CD4-positive, alpha-beta memory T cell (primary cell): ENCODE measurements at regions not wholly inside any gene's neighbourhood (a gene's known extent, or its start where the extent isn't known, plus 50 kb on each side); places are given as distances from the start of the nearest gene placed in this dataset.

Experiments
- CTCF ChIA-PET: fragments of 350-600 bp; sonication (Branson Sonifier 250); formaldehyde crosslinking; loops from one replicate; lab custom pipeline; 2021; ENCODE audit warnings: inconsistent platforms; ENCODE audit not compliant: partially characterized antibody; lab: Charles Lee
- POLR2A ChIA-PET: fragments of 350-600 bp; sonication (Branson Sonifier 250); formaldehyde crosslinking; loops from one replicate; lab custom pipeline; 2021; ENCODE audit not compliant: partially characterized antibody; lab: Charles Lee
- DNase-seq, 5 donors: peaks; one replicate each; pipeline versions ENCODE4 v3.0.0 to v3.0.0-alpha.2; 2020 to 2022; ENCODE audit warnings: mixed read lengths in 1 of 5
- H3K27ac ChIP-seq: one replicate; pipeline ENCODE4 v1.7.0; 2013; ENCODE audit warnings: low read depth, low read length
- H3K27me3 ChIP-seq: 2 replicates; pipeline ENCODE4 v1.7.0; 2013; ENCODE audit warnings: mild to moderate bottlenecking, low read length, moderate library complexity; ENCODE audit not compliant: insufficient read depth
- H3K36me3 ChIP-seq: 2 replicates; pipeline ENCODE4 v1.7.0; 2013; ENCODE audit warnings: mild to moderate bottlenecking, low read length, moderate library complexity; ENCODE audit not compliant: insufficient read depth
- H3K4me1 ChIP-seq: 2 replicates; pipeline ENCODE4 v1.7.0; 2013; ENCODE audit warnings: mild to moderate bottlenecking, low read length, moderate library complexity; ENCODE audit not compliant: insufficient read depth
- H3K4me3 ChIP-seq, 2 donors: one replicate each; pipeline ENCODE4 v1.7.0; 2013; ENCODE audit warnings: low read length in 2 of 2, mild to moderate bottlenecking in 1 of 2
- H3K9me3 ChIP-seq, 2 donors: one replicate each; pipeline ENCODE4 v1.7.0; 2013; ENCODE audit warnings: low read length in 2 of 2, control low read depth in 1 of 2; ENCODE audit not compliant: control insufficient read depth in 1 of 2
- H3K27ac Mint-ChIP-seq, 7 donors: one replicate each; pipeline ENCODE4 v1.8.0; 2020 to 2021; ENCODE audit warnings: mixed read lengths in 7 of 7, mild to moderate bottlenecking in 6 of 7, inconsistent platforms in 3 of 7, moderate library complexity in 3 of 7
- H3K27me3 Mint-ChIP-seq, 2 donors: one replicate each; pipeline ENCODE4 v1.8.0; 2020 to 2021; ENCODE audit warnings: mixed read lengths in 2 of 2
- H3K36me3 Mint-ChIP-seq, 2 donors: one replicate each; pipeline ENCODE4 v1.8.0; 2020 to 2021; ENCODE audit warnings: mixed read lengths in 2 of 2, inconsistent platforms in 1 of 2, mild to moderate bottlenecking in 1 of 2
- H3K4me1 Mint-ChIP-seq, 4 donors: one replicate each; pipeline ENCODE4 v1.8.0; 2020 to 2021; ENCODE audit warnings: mixed read lengths in 4 of 4, mild to moderate bottlenecking in 1 of 4
- H3K4me3 Mint-ChIP-seq, 8 donors: one replicate each; pipeline ENCODE4 v1.8.0; 2020 to 2021; ENCODE audit warnings: mixed read lengths in 8 of 8, mild to moderate bottlenecking in 7 of 8, moderate library complexity in 6 of 8, inconsistent platforms in 3 of 8
- H3K9me3 Mint-ChIP-seq, 8 donors: one replicate each; pipeline ENCODE4 v1.8.0; 2020 to 2021; ENCODE audit warnings: mixed read lengths in 8 of 8, mild to moderate bottlenecking in 5 of 8, inconsistent platforms in 3 of 8, moderate library complexity in 1 of 8
- intact Hi-C: fragments of 100-400 bp; cut with micrococcal nuclease; formaldehyde crosslinking; loops from one replicate; pipeline ENCODE4 v1.15.1; 2023

GRCh38 chr14:80146941-80147340 lies 64.4 kb downstream of the DIO2 start:
- H3K4me1 ChIP-seq: no peaks in the 10 kb centered on the region
- Mint-ChIP-seq H3K27me3 (no peaks in the 10 kb centered on the region), H3K36me3 (no peaks in the 10 kb centered on the region), H3K4me3 (no peak overlapping the region), H3K9me3 (peaks cover 0 to 4% (median under 1%) of the 10 kb centered on the region in 8 donors), H3K4me1 (no peaks in the 10 kb centered on the region), H3K27ac (no peak overlapping the region)
- intact Hi-C loops: no loop called here
- H3K27me3 ChIP-seq: no peaks in the 10 kb centered on the region
- H3K4me3 ChIP-seq: no peak overlapping the region
- H3K27ac ChIP-seq: no peak overlapping the region
- ChIA-PET POLR2A (no interaction called here), CTCF (no interaction called here)
- DNase-seq: no peak
- H3K9me3 ChIP-seq: no peaks in the 10 kb centered on the region
- no peaks in the 10 kb centered on the region for H3K36me3 ChIP-seq

- H3K4me1 ChIP-seq: no peaks in the 10 kb centered on the region
- H3K9me3 ChIP-seq: peaks cover 0 to 9% of the 10 kb centered on the region in 2 donors
- Mint-ChIP-seq H3K4me1 (no peaks in the 10 kb centered on the region), H3K36me3 (no peaks in the 10 kb centered on the region), H3K27me3 (no peaks in the 10 kb centered on the region), H3K9me3 (peaks cover 3 to 39% (median 22%) of the 10 kb centered on the region in 8 donors), H3K27ac (no peak overlapping the region), H3K4me3 (no peak overlapping the region)
- DNase-seq: peak in 3 of 5 donors; percentile 1 to 7 (median 2)
- intact Hi-C loops: no loop called here
- CTCF ChIA-PET: no interaction called here
- H3K27ac ChIP-seq: no peak overlapping the region
- no peaks in the 10 kb centered on the region for H3K36me3 ChIP-seq
- H3K4me3 ChIP-seq: no peak overlapping the region
- POLR2A ChIA-PET: no interaction called here
- no peaks in the 10 kb centered on the region for H3K27me3 ChIP-seq
These were observed 74.9 kb downstream of the DIO2 start for GRCh38 chr14:80136358-80136757.

- Mint-ChIP-seq H3K4me3 (no peak overlapping the region), H3K9me3 (peaks cover 3 to 36% (median 22%) of the 10 kb centered on the region in 8 donors), H3K36me3 (no peaks in the 10 kb centered on the region), H3K27ac (no peak overlapping the region), H3K27me3 (no peaks in the 10 kb centered on the region), H3K4me1 (no peaks in the 10 kb centered on the region)
- Histone ChIP-seq H3K4me3 (no peak overlapping the region), H3K9me3 (peaks cover 0 to 9% of the 10 kb centered on the region in 2 donors), H3K27ac (no peak overlapping the region), H3K27me3 (no peaks in the 10 kb centered on the region), H3K36me3 (no peaks in the 10 kb centered on the region), H3K4me1 (no peaks in the 10 kb centered on the region)
- POLR2A ChIA-PET: no interaction called here
- CTCF ChIA-PET: no interaction called here
- no peak for DNase-seq
- intact Hi-C loops: no loop called here
These were observed 75.8 kb downstream of the DIO2 start for GRCh38 chr14:80135305-80136088.

GRCh38 chr14:80134321-80134720 lies 77.0 kb downstream of the DIO2 start:
- no peak overlapping the region for H3K27ac ChIP-seq
- no peaks in the 10 kb centered on the region for H3K36me3 ChIP-seq
- H3K27me3 ChIP-seq: no peaks in the 10 kb centered on the region
- Mint-ChIP-seq H3K4me1 (no peaks in the 10 kb centered on the region), H3K27me3 (no peaks in the 10 kb centered on the region), H3K36me3 (no peaks in the 10 kb centered on the region), H3K9me3 (peaks cover 3 to 33% (median 22%) of the 10 kb centered on the region in 8 donors), H3K27ac (no peak overlapping the region), H3K4me3 (no peak overlapping the region)
- ChIA-PET POLR2A (no interaction called here), CTCF (no interaction called here)
- intact Hi-C loops: no loop called here
- H3K4me3 ChIP-seq: no peak overlapping the region
- peaks cover 0 to 9% of the 10 kb centered on the region in 2 donors for H3K9me3 ChIP-seq
- DNase-seq: no peak
- no peaks in the 10 kb centered on the region for H3K4me1 ChIP-seq

GRCh38 chr14:80133457-80133856 lies 77.8 kb downstream of the DIO2 start:
- H3K27me3 Mint-ChIP-seq: no peaks in the 10 kb centered on the region

GRCh38 chr14:80127466-80127865 lies 83.8 kb downstream of the DIO2 start:
- no peaks in the 10 kb centered on the region for H3K4me1 ChIP-seq
- intact Hi-C loops: no loop called here
- H3K4me3 ChIP-seq: no peak overlapping the region
- H3K27me3 Mint-ChIP-seq: no peaks in the 10 kb centered on the region
- H3K9me3 Mint-ChIP-seq: peaks cover 0 to 10% (median 6%) of the 10 kb centered on the region in 8 donors
- H3K4me1 Mint-ChIP-seq: no peaks in the 10 kb centered on the region
- H3K36me3 Mint-ChIP-seq: no peaks in the 10 kb centered on the region
- no peaks in the 10 kb centered on the region for H3K9me3 ChIP-seq
- CTCF ChIA-PET: no interaction called here
- DNase-seq: no peak
- H3K36me3 ChIP-seq: no peaks in the 10 kb centered on the region
- no peak overlapping the region for H3K27ac Mint-ChIP-seq
- no peak overlapping the region for H3K4me3 Mint-ChIP-seq
- no peaks in the 10 kb centered on the region for H3K27me3 ChIP-seq
- no peak overlapping the region for H3K27ac ChIP-seq
- POLR2A ChIA-PET: no interaction called here

More at GRCh38 chr14:80133457-80133856, 77.8 kb downstream of the DIO2 start:
- no peak overlapping the region for H3K27ac Mint-ChIP-seq
- no peaks in the 10 kb centered on the region for H3K36me3 ChIP-seq
- no peak overlapping the region for H3K4me3 ChIP-seq
- no peaks in the 10 kb centered on the region for H3K36me3 Mint-ChIP-seq
- no peaks in the 10 kb centered on the region for H3K4me1 ChIP-seq
- H3K9me3 ChIP-seq: peaks cover 0 to 9% of the 10 kb centered on the region in 2 donors
- H3K27me3 ChIP-seq: no peaks in the 10 kb centered on the region
- intact Hi-C loops: no loop called here
- DNase-seq: no peak
- H3K27ac ChIP-seq: no peak overlapping the region
- H3K9me3 Mint-ChIP-seq: peaks cover 3 to 31% (median 22%) of the 10 kb centered on the region in 8 donors
- no peaks in the 10 kb centered on the region for H3K4me1 Mint-ChIP-seq
- no peak overlapping the region for H3K4me3 Mint-ChIP-seq
- ChIA-PET POLR2A (no interaction called here), CTCF (no interaction called here)

GRCh38 chr14:80124794-80125193 lies 86.5 kb downstream of the DIO2 start:
- no peaks in the 10 kb centered on the region for H3K36me3 Mint-ChIP-seq
- POLR2A ChIA-PET: no interaction called here
- H3K4me1 Mint-ChIP-seq: no peaks in the 10 kb centered on the region
- Histone ChIP-seq H3K4me3 (no peak overlapping the region), H3K36me3 (no peaks in the 10 kb centered on the region), H3K4me1 (no peaks in the 10 kb centered on the region), H3K27me3 (no peaks in the 10 kb centered on the region), H3K9me3 (no peaks in the 10 kb centered on the region), H3K27ac (no peak overlapping the region)
- no peak for DNase-seq
- intact Hi-C loops: no loop called here
- no peak overlapping the region for H3K4me3 Mint-ChIP-seq
- no peak overlapping the region for H3K27ac Mint-ChIP-seq
- peaks cover 0 to 17% (median 7%) of the 10 kb centered on the region in 8 donors for H3K9me3 Mint-ChIP-seq
- CTCF ChIA-PET: no interaction called here
- H3K27me3 Mint-ChIP-seq: no peaks in the 10 kb centered on the region
